ENCODE measurements at regions not wholly inside any gene's neighbourhood (a gene's known extent, or its start where the extent isn't known, plus 50 kb on each side); places are given as distances from the start of the nearest gene placed in this dataset.

DNA sequence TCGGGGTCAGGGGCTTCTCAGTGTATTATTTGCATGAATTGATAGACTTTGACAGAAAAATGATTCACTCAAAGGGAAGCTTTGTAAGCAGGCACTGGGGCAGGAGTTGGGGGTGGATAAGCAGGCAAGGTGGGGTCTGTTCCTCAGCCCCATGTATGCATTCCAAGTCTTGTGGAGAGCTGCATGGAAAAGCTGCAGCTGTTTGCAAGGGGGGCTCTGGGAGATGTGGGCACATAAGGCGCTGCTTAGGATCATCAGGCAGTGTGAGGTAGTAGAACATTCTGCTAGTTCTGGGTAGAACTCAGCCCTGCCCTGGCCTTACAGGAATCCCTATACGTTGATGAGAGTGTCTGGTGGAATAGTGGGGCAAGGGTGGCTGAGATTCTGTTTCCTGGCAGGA is 154.2 kb upstream of the LRIG1 start:
- DNase-seq (ENCODE audit: low read depth in 1 of 2, low spot score in 1 of 2) = no peak
- in situ Hi-C loops (cut with HindIII; ENCODE audit: low pct_unique_long_range_greater_than_20kb, low sequenced_read_pairs) = no loop called here
- no peak for TF ChIP-seq JUND (IDR thresholded peaks at IDR 0.05; ENCODE audit: low read depth)

DNA sequence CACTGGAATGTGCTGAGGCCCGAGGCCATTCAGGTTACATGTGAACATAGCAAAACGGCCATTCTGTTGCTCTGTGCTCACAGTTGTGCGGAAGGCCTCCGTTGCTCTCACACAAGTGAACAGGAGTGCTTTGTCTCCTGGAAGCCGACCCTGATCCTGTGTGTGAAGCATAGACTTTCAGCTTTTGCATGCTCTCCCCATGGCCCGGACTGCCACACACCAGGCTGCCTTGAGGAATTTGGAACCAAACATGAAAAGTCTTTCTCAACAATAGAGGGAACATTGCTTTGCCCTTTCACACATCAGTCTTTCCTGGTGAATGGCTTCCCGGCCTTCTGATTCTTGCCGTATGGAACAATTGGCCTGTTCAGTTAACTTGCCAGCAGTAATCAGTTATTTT is 154.8 kb upstream of the LRIG1 start:
- in situ Hi-C loops (cut with HindIII; ENCODE audit: low pct_unique_long_range_greater_than_20kb, low sequenced_read_pairs) = no loop called here
- no peak for TF ChIP-seq JUND (IDR thresholded peaks at IDR 0.05; ENCODE audit: low read depth)
- peak in 1 of 2 experiments; percentile 28 for DNase-seq (ENCODE audit: low read depth in 1 of 2, low spot score in 1 of 2)

DNA sequence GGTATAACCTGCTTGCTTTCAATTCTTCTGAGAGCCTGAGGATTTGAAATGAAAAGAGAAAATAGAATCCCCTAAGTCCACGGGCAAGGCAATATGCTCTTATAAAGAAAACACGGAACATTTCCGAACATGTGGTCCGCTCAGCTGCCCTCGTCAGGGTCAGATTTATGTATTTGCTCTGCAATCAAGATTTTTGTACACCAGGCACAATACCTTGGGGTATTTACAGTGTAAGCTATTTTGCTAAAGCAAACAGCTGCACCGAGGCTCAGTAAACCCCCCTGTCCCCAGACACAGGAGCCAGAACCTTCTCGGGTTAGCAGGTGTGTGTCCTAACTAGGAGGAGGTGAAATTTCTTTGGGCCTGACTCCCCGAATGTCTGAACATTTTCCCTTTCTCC is 155.8 kb upstream of the LRIG1 start:
- in situ Hi-C loops (cut with HindIII; ENCODE audit: low pct_unique_long_range_greater_than_20kb, low sequenced_read_pairs) = no loop called here
- DNase-seq (ENCODE audit: low read depth in 1 of 2, low spot score in 1 of 2) = peak; percentile 44 to 88
- peak; percentile 37; the same call in 1 of the 2 replicates for TF ChIP-seq JUND (IDR thresholded peaks at IDR 0.05; ENCODE audit: low read depth)

DNA sequence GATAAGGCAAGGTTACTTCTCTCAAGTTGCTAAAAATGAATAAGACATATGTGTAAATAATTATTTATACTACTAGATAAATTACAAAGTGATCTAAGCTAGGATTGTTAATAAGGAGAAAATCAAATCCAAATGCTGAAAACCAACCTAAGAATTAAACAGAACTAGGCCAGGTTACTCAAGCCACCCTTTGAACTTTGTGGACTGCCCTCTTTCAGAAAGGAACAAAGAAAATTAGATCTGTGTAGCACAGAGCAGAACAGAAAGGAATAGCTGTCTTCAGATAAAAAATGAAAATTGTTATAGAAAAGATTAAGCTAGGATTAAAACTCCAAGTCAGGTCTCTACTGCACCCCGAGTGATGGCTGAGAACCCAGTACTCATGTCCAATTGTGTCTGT is 158.2 kb upstream of the LRIG1 start:
- no peak for DNase-seq (ENCODE audit: low read depth in 1 of 2, low spot score in 1 of 2)
- in situ Hi-C loops (cut with HindIII; ENCODE audit: low pct_unique_long_range_greater_than_20kb, low sequenced_read_pairs) = no loop called here
- no peak for TF ChIP-seq JUND (IDR thresholded peaks at IDR 0.05; ENCODE audit: low read depth)

DNA sequence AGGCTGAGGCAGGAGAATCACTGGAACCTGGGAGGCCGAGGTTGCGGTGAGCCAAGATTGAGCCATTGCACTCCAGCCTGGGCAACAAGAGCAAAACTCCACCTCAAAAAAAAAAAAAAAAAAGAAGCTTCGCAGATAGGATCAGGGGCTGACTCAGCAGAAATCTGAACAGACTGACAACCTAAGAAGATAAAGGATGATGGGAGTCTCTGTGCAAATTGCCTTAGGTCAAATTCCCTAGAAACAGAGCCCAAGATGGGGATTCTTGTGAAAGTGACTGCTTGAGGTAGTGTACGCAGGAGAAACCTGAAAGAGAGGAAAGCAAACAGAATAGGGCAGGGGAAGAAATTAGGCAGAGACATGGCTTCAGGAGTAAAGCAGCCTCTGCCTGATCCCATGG is 160.8 kb upstream of the LRIG1 start:
- no peak for TF ChIP-seq JUND (IDR thresholded peaks at IDR 0.05; ENCODE audit: low read depth)
- DNase-seq (ENCODE audit: low read depth in 1 of 2, low spot score in 1 of 2) = peak in 1 of 2 experiments; percentile 30
- in situ Hi-C loops (cut with HindIII; ENCODE audit: low pct_unique_long_range_greater_than_20kb, low sequenced_read_pairs) = no loop called here

- in situ Hi-C loops (cut with HindIII; ENCODE audit: low pct_unique_long_range_greater_than_20kb, low sequenced_read_pairs) = no loop called here
- no peak for TF ChIP-seq JUND (IDR thresholded peaks at IDR 0.05; ENCODE audit: low read depth)
- DNase-seq (ENCODE audit: low read depth in 1 of 2, low spot score in 1 of 2) = no peak
These were observed 162.1 kb upstream of the LRIG1 start for GRCh38 chr3:66662894-66663293.

- no peak for DNase-seq (ENCODE audit: low read depth in 1 of 2, low spot score in 1 of 2)
- in situ Hi-C loops (cut with HindIII; ENCODE audit: low pct_unique_long_range_greater_than_20kb, low sequenced_read_pairs) = no loop called here
- TF ChIP-seq JUND (IDR thresholded peaks at IDR 0.05; ENCODE audit: low read depth) = no peak
These were observed 164.3 kb upstream of the LRIG1 start for GRCh38 chr3:66665021-66665695.

GRCh38 chr3:66666362-66666761 is 165.5 kb upstream of the LRIG1 start:
- in situ Hi-C loops (cut with HindIII; ENCODE audit: low pct_unique_long_range_greater_than_20kb, low sequenced_read_pairs) = no loop called here

GRCh38 chr3:66667263-66667662 is 166.4 kb upstream of the LRIG1 start:
- no peak for TF ChIP-seq JUND (IDR thresholded peaks at IDR 0.05; ENCODE audit: low read depth)
- no peak for DNase-seq (ENCODE audit: low read depth in 1 of 2, low spot score in 1 of 2)
- in situ Hi-C loops (cut with HindIII; ENCODE audit: low pct_unique_long_range_greater_than_20kb, low sequenced_read_pairs) = no loop called here

More at GRCh38 chr3:66666362-66666761, 165.5 kb upstream of the LRIG1 start:
- DNase-seq (ENCODE audit: low read depth in 1 of 2, low spot score in 1 of 2) = no peak
- TF ChIP-seq JUND (IDR thresholded peaks at IDR 0.05; ENCODE audit: low read depth) = no peak

DNA sequence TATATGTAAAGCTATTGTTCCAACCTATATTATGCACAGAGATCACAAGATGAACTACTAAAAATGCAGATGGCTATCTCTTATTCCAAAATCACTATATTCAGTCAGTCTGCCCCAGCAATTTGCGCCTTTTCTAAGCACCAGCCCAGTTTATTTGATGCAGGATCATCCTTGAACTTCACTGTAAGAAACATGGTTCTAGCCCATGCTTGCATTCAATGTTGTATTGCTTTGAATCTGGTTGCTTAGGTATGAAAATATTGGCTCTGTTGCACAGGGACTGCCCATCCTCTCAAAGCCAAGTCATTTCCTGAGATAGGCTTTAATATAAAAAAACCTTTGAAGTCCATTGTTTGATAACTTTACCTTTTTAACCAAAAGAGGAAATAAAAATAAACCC is 170.5 kb upstream of the LRIG1 start:
- in situ Hi-C loops (cut with HindIII; ENCODE audit: low pct_unique_long_range_greater_than_20kb, low sequenced_read_pairs) = no loop called here
- no peak for TF ChIP-seq JUND (IDR thresholded peaks at IDR 0.05; ENCODE audit: low read depth)
- no peak for DNase-seq (ENCODE audit: low read depth in 1 of 2, low spot score in 1 of 2)

DNA sequence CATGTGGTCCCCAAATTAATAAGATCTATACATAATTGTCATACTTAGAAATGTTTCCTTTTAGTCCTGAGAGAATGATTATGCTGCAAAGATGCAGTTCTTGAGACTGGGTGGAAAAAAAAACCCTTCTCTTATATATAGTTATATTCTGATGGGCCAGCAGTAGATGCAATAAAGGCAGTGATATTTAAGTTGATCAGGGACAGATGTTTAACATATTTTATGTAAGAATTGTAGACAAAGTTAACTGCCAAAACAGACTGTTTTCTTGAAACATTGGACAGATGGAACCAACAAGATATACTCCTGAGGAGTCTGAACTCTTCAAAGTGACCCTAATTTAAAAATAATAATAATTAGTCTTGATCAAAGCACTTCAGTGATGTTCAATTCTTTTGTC is 172.0 kb upstream of the LRIG1 start:
- in situ Hi-C loops (cut with HindIII; ENCODE audit: low pct_unique_long_range_greater_than_20kb, low sequenced_read_pairs) = no loop called here
- TF ChIP-seq JUND (IDR thresholded peaks at IDR 0.05; ENCODE audit: low read depth) = no peak
- DNase-seq (ENCODE audit: low read depth in 1 of 2, low spot score in 1 of 2) = no peak

- no peak for TF ChIP-seq JUND (IDR thresholded peaks at IDR 0.05; ENCODE audit: low read depth)
- in situ Hi-C loops (cut with HindIII; ENCODE audit: low pct_unique_long_range_greater_than_20kb, low sequenced_read_pairs) = no loop called here
- no peak for DNase-seq (ENCODE audit: low read depth in 1 of 2, low spot score in 1 of 2)
These were observed 172.5 kb upstream of the LRIG1 start for GRCh38 chr3:66673293-66673692.

DNA sequence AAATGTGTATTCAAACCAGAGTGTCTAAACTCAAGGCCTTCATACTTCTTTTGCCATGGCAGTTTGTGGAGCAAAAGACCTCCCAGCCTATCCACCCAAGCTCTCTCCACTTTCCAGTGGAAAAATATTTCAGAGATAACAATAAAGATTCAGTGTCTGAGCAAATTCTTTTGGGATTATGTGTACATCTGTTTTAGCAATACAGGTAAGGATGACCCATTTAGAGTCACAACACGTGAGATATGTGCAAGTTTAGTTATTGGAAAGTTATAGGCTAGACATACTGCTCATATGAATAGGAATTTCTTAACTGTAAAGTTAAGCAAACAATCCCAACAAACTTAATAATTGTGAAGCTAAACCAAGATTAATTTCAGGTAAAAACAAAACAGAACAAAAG is 174.5 kb upstream of the LRIG1 start:
- TF ChIP-seq JUND (IDR thresholded peaks at IDR 0.05; ENCODE audit: low read depth) = no peak
- in situ Hi-C loops (cut with HindIII; ENCODE audit: low pct_unique_long_range_greater_than_20kb, low sequenced_read_pairs) = no loop called here
- no peak for DNase-seq (ENCODE audit: low read depth in 1 of 2, low spot score in 1 of 2)

All from T47D (cell line).